ENCODE measurements at regions not wholly inside any gene's neighbourhood (a gene's known extent, or its start where the extent isn't known, plus 50 kb on each side); places are given as distances from the start of the nearest gene placed in this dataset.
A peak's percentile ranks its signal among the peaks of the same experiment; 100 is the strongest.
"Not testable (repeated sequence)": the region's sequence is repeated elsewhere in the genome, so short reads cannot be mapped to it uniquely, and the experiment has no call there.

- DNase-seq (ENCODE audit: low spot score), result no peak
Observed at GRCh38 chr6:99802396-99803031, 191.5 kb downstream of the MCHR2 start.

- DNase-seq (ENCODE audit: low spot score), result no peak
Observed at GRCh38 chr6:99808992-99809391, 185.0 kb downstream of the MCHR2 start.

DNA sequence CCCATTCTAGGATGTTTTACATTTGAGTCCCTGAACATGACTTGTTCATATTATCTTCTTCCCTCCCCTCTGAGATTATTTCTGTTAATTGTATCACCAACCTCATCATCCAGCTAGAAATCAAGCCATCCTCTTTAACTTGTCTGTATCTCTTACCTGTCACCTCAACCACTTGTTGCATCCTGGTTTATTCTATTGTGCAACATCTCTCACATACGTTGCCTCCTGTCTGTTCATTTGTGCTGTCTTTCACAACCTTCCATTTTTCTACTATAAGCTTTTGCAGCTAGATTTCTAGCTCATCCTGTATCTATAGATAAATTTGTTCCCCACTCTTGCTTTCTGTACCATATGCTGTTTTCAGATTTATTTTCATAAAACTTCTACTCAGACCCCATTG is 183.7 kb downstream of the MCHR2 start:
- DNase-seq (ENCODE audit: low spot score), result no peak

DNA sequence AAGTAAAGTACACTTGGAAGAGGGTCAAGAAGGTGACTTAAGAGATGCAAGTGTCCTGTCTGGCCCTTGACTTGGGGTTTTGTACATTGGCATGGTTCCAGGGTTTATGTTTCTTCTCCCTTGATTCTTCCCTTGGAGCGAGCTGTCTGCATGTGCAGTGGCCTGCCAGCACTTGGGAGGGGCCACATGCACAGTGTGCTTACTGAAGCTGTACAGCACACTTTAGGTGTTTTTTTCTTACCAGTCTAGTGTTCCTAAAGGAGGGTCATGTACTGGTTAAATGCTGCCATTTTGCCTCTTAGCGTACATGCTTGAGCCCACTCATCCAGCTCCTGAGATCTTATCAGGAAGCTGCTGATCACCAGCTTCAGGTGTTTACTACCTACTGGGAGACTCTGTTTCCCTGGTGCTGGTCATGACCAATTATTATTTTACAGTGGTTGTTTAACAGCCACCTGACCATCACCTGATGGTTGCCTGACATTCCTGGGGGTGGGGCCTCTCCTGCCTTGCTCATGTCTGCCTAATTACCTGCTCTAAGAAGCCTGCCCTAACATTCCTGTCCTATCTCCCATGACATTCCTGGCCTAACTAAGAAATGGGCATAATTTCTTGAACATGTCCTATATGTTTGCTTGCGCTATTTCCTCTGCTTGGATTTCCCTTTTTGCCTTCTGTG is 182.9 kb downstream of the MCHR2 start:
- DNase-seq (ENCODE audit: low spot score), result no peak

DNA sequence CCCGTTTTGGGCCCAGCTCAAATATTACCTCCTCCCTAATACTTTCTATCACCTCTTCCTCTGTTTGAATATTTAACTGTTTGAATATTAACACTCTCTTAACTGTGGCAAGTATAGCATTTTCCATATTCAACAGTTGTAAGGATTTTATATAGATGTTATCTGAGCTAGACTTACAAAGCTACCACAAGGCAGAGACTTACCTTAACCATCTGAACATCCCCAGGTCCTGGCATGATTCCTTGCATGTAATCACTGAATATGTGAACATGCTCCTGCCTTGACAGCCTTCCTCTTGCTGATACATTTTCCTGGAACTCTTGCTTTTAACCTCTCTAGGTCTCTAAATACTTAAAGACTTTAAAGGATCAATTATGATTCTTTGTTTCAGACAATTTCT is 182.4 kb downstream of the MCHR2 start:
- no peak for DNase-seq (ENCODE audit: low spot score)

GRCh38 chr6:99813565-99813964 is 180.5 kb downstream of the MCHR2 start:
- DNase-seq (ENCODE audit: low spot score), result no peak

GRCh38 chr6:99814230-99814928 is 179.6 kb downstream of the MCHR2 start:
- no peak for DNase-seq (ENCODE audit: low spot score)

- DNase-seq (ENCODE audit: low spot score), result no peak
Observed at GRCh38 chr6:99816795-99817194, 177.2 kb downstream of the MCHR2 start.

DNA sequence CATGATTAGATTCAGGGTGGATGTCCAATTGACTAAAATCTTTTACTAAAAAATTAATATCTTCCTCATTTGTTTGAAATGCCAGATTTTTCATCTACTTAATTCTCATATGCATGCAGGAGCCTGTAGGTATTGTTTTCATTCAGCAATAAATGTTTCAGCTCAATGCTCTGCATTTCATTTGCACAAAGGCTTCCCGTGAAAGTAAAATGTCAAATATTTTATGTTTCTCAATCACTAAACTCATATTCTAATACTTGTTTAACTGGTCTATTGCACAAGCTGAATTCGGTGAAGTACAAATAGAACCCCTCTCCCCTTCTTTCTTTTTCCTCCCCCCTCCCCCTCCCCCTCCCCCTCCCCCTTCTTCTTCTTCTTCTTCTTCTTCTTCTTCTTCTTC is 175.9 kb downstream of the MCHR2 start:
- DNase-seq (ENCODE audit: low spot score), result no peak

DNA sequence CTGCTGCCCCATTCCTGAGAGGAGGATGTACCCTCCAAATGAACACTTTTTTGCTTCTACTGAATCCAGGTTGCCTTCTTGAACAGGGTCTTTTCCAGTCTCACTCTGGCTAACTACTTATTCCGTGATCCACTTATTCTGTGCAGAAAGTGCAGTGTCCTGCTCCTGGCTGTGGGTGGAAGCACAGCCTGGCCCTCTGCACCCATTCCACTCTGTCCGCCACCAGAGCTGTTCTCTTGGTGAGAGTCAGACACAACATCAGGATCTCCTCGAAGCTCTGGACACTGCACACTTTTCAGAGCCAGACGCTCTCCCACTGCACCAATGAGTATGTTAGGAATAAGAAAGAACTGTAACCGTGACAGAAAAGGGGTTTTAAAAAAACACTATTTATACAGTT is 174.2 kb downstream of the MCHR2 start:
- DNase-seq (ENCODE audit: low spot score), result no peak

GRCh38 chr6:99821164-99821563 is 172.9 kb downstream of the MCHR2 start:
- DNase-seq (ENCODE audit: low spot score), result no peak

DNA sequence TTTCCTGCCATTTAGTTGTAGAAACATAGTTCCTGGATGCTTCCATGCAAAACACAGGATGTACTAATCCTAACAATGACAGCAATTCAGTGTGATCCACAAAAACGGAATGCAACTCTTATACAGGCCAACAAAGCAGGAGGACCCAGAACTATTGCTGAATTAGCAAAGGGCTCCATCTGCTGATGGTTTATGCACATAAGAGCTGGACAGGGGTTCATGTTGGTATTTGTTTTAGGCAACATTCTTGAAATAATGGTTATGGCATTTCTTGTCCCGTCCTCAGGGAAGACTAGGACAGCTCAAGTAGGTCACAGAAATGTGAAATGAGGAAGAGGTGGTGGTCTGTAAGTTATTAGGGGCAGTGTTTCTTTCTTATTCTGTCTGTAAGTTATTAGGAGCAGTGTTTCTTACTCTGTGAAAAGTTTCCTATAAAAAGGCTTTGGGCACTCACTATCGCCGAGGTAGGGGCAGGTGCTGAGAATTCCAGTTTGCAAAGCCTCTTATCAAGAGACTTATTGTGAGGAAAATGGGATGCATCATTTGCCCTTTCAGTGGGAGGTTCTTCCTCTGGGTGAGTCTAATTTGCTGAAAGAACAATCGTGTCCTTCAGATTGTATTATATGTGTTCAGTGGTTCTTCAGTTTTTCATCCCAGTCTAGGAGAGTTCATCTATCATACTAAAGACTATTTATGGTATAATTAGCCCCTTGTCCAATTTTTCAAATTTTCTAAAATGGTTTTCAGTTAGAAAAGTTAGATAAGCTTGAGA is 171.1 kb downstream of the MCHR2 start:
- DNase-seq (ENCODE audit: low spot score), result peak; percentile 57

- DNase-seq (ENCODE audit: low spot score), result not testable (repeated sequence)
Observed at GRCh38 chr6:99823513-99824235, 170.3 kb downstream of the MCHR2 start.

- no peak for DNase-seq (ENCODE audit: low spot score)
Observed at GRCh38 chr6:99833034-99833433, 161.0 kb downstream of the MCHR2 start.

GRCh38 chr6:99836471-99836870 is 157.6 kb downstream of the MCHR2 start:
- DNase-seq (ENCODE audit: low spot score), result no peak

DNA sequence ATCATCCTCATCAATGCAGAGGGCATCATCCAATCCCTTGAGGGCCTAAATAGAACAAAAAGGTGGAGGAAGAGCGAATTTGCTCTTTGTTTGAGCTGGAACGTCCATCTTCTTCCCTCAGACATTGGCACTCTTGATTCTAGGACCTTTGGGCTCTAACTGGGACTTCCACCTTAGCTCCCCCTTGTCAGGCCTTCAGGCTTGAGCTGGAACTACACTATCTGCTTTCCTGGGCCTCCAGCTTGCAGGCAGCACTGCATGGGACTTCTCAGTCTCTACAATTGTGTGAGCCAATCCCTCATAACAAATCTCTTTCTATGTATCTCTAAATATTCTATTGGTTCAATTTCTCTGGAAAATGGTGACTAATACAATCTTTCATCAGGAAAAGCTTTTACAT is 155.4 kb downstream of the MCHR2 start:
- no peak for DNase-seq (ENCODE audit: low spot score)

- no peak for DNase-seq (ENCODE audit: low spot score)
Observed at GRCh38 chr6:99841297-99841696, 152.7 kb downstream of the MCHR2 start.

DNA sequence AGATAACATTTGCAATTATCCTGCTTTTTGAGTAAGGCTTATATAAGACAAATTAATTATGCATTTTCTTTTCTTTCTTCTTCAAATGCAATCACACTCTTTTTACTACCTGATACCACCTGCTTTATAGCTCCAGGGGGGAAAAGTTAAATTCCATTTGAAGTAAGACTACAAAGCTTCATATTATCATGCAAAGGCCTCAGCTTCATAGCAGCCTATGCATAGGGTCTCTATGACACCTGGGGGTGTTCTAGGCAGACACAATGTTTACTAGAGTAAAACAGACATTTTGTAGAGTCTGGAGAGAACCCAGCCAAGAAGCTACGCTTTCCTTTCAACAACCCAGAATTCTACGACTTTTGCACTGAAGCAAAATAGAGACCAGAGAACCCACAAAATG is 148.0 kb downstream of the MCHR2 start:
- DNase-seq (ENCODE audit: low spot score), result no peak

GRCh38 chr6:99850841-99851240 is 143.2 kb downstream of the MCHR2 start:
- DNase-seq (ENCODE audit: low spot score), result no peak

GRCh38 chr6:99852031-99852430 is 142.0 kb downstream of the MCHR2 start:
- DNase-seq (ENCODE audit: low spot score), result no peak

DNA sequence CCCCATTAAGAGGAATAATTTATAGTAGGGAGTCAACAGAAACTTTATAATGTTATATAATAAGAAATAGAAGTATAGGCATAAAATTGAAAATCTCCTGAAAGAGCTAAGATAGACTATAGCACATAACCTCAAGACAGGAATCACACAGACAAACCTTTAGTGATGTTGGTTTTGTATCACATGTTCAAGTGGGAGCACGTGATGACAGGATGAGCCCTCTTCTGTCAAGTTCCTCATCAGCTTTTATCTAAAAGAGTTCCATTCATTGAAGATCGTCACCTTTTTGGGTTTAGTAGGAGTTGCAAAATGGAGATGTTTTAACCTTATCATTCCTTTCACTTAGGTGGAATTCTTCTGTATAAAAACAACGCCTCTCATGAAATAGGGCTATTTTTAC is 127.0 kb downstream of the MCHR2 start:
- DNase-seq (ENCODE audit: low spot score), result no peak
